ENCODE measurements at regions not wholly inside any gene's neighbourhood (a gene's known extent, or its start where the extent isn't known, plus 50 kb on each side); places are given as distances from the start of the nearest gene placed in this dataset.

GRCh38 chr6:81456416-81456815 lies 296.1 kb downstream of the TENT5A start:
- Histone ChIP-seq H3K27me3 (replicated peaks; ENCODE audit: insufficient read depth, low read depth, low read length, poor library complexity) (no peaks in the 10 kb centered on the region), H3K27ac (ENCODE audit: low read depth, low read length, poor library complexity, severe bottlenecking) (no peak overlapping the region), H3K4me1 (ENCODE audit: insufficient read depth, low read length, poor library complexity, severe bottlenecking) (peaks cover 3% of the 10 kb centered on the region), H3K36me3 (ENCODE audit: insufficient read depth, low read length, poor library complexity, severe bottlenecking) (no peaks in the 10 kb centered on the region), H3K4me3 (ENCODE audit: low read depth, low read length, poor library complexity, severe bottlenecking) (no peak overlapping the region), H3K9me3 (ENCODE audit: low read depth, low read length, poor library complexity, severe bottlenecking) (peaks cover 1% of the 10 kb centered on the region)
- BruUV-seq (replicated peaks), result no TSS peak
- ChIA-PET CTCF (no interaction called here), POLR2A (ENCODE audit: low non-redundant PET) (no interaction called here)
- intact Hi-C loops (cut with micrococcal nuclease; ENCODE audit: unreplicated experiment), result no loop called here
- DNase-seq (ENCODE audit: low spot score), result no peak
- no peak for TF ChIP-seq EZH2 (IDR thresholded peaks at IDR 0.05; ENCODE audit: borderline replicate concordance, low read depth, low read length, poor library complexity, severe bottlenecking)
- TF ChIP-seq, protein P1, sequence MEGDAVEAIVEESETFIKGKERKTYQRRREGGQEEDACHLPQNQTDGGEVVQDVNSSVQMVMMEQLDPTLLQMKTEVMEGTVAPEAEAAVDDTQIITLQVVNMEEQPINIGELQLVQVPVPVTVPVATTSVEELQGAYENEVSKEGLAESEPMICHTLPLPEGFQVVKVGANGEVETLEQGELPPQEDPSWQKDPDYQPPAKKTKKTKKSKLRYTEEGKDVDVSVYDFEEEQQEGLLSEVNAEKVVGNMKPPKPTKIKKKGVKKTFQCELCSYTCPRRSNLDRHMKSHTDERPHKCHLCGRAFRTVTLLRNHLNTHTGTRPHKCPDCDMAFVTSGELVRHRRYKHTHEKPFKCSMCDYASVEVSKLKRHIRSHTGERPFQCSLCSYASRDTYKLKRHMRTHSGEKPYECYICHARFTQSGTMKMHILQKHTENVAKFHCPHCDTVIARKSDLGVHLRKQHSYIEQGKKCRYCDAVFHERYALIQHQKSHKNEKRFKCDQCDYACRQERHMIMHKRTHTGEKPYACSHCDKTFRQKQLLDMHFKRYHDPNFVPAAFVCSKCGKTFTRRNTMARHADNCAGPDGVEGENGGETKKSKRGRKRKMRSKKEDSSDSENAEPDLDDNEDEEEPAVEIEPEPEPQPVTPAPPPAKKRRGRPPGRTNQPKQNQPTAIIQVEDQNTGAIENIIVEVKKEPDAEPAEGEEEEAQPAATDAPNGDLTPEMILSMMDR (conservative IDR thresholded peaks at IDR 0.05; ENCODE audit: low read depth, low read length), result no peak

GRCh38 chr6:81455641-81456040 lies 296.8 kb downstream of the TENT5A start:
- no peak overlapping the region for H3K27ac ChIP-seq (ENCODE audit: low read depth, low read length, poor library complexity, severe bottlenecking)
- no peak for TF ChIP-seq EZH2 (IDR thresholded peaks at IDR 0.05; ENCODE audit: borderline replicate concordance, low read depth, low read length, poor library complexity, severe bottlenecking)
- TF ChIP-seq, protein P1 (conservative IDR thresholded peaks at IDR 0.05; ENCODE audit: low read depth, low read length), result no peak
- no TSS peak for BruUV-seq (replicated peaks)
- H3K9me3 ChIP-seq (ENCODE audit: low read depth, low read length, poor library complexity, severe bottlenecking), result no peaks in the 10 kb centered on the region
- H3K27me3 ChIP-seq (replicated peaks; ENCODE audit: insufficient read depth, low read depth, low read length, poor library complexity), result no peaks in the 10 kb centered on the region
- ChIA-PET CTCF (no interaction called here), POLR2A (ENCODE audit: low non-redundant PET) (no interaction called here)
- H3K36me3 ChIP-seq (ENCODE audit: insufficient read depth, low read length, poor library complexity, severe bottlenecking), result no peaks in the 10 kb centered on the region
- H3K4me1 ChIP-seq (ENCODE audit: insufficient read depth, low read length, poor library complexity, severe bottlenecking), result peaks cover 5% of the 10 kb centered on the region
- H3K4me3 ChIP-seq (ENCODE audit: low read depth, low read length, poor library complexity, severe bottlenecking), result no peak overlapping the region
- intact Hi-C loops (cut with micrococcal nuclease; ENCODE audit: unreplicated experiment), result no loop called here
- no peak for DNase-seq (ENCODE audit: low spot score)

DNA sequence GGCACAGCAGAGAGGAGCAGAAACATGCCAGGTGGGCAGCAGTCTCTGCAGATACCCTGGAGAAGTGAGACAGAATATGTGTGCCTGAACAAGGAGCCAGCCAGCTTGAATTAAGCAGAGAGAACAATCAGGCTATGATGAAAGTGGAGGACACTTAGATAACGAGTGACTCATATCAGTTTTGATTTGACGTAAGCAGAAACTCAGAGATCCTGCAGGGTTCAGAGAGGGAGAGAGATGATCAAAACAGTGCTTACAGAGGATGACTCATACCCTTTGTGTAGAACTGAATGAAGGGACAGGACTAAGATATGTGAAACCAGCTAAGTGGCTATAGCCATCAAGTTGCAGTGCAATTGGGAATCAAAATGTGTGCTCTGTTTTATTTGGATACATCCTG lies 300.7 kb downstream of the TENT5A start:
- Histone ChIP-seq H3K27me3 (replicated peaks; ENCODE audit: insufficient read depth, low read depth, low read length, poor library complexity) (no peaks in the 10 kb centered on the region), H3K27ac (ENCODE audit: low read depth, low read length, poor library complexity, severe bottlenecking) (peak overlapping the region; percentile 26), H3K9me3 (ENCODE audit: low read depth, low read length, poor library complexity, severe bottlenecking) (no peaks in the 10 kb centered on the region), H3K36me3 (ENCODE audit: insufficient read depth, low read length, poor library complexity, severe bottlenecking) (no peaks in the 10 kb centered on the region), H3K4me1 (ENCODE audit: insufficient read depth, low read length, poor library complexity, severe bottlenecking) (peaks cover 5% of the 10 kb centered on the region), H3K4me3 (ENCODE audit: low read depth, low read length, poor library complexity, severe bottlenecking) (no peak overlapping the region)
- TF ChIP-seq, protein P1 (conservative IDR thresholded peaks at IDR 0.05; ENCODE audit: low read depth, low read length), result no peak
- TF ChIP-seq EZH2 (IDR thresholded peaks at IDR 0.05; ENCODE audit: borderline replicate concordance, low read depth, low read length, poor library complexity, severe bottlenecking), result no peak
- no TSS peak for BruUV-seq (replicated peaks)
- intact Hi-C loops (cut with micrococcal nuclease; ENCODE audit: unreplicated experiment), result loop anchor here (5.0 kb wide), 1 partner anchor 301 kb away; the partner anchor contains the start of gene TENT5A
- POLR2A ChIA-PET (ENCODE audit: low non-redundant PET), result no interaction called here
- peak; percentile 87 for DNase-seq (ENCODE audit: low spot score)
- CTCF ChIA-PET, result no interaction called here
